WTC11 (cell line): ENCODE measurements at regions not wholly inside any gene's neighbourhood (a gene's known extent, or its start where the extent isn't known, plus 50 kb on each side); places are given as distances from the start of the nearest gene placed in this dataset.

ENCODE experiments used
- ATAC-seq: fragments of 200-7000 bp; cut with Tn5 transposase; 2 replicates; pipeline ENCODE4 v1.10.0; 2021; ENCODE audit warnings: mild to moderate bottlenecking, moderate library complexity
- CTCF ChIA-PET: fragments of 300-600 bp; sonication (Branson Sonifier 250); formaldehyde crosslinking; loops from one replicate; lab custom pipeline; 2021; ENCODE audit warnings: antibody characterized with exemption; lab: Charles Lee
- POLR2A ChIA-PET: fragments of 350-600 bp; sonication (Branson Sonifier 250); formaldehyde crosslinking; loops from one replicate; lab custom pipeline; 2021; ENCODE audit warnings: antibody characterized with exemption; lab: Charles Lee
- DNase-seq: peaks from one replicate; pipeline ENCODE4 v3.0.0; 2021; ENCODE audit warnings: low spot score
- H3K27ac Mint-ChIP-seq: 2 replicates; pipeline ENCODE4 v1.8.0; 2021; ENCODE audit warnings: mixed read lengths
- H3K27me3 Mint-ChIP-seq: 2 replicates; pipeline ENCODE4 v1.8.0; 2021; ENCODE audit warnings: low read depth, mild to moderate bottlenecking, moderate library complexity, mixed read lengths
- H3K36me3 Mint-ChIP-seq: 2 replicates; pipeline ENCODE4 v1.8.0; 2021; ENCODE audit warnings: mixed read lengths
- H3K4me1 Mint-ChIP-seq: 2 replicates; pipeline ENCODE4 v1.8.0; 2022; ENCODE audit warnings: mixed read lengths
- H3K4me3 Mint-ChIP-seq: 2 replicates; pipeline ENCODE4 v1.8.0; 2021; ENCODE audit warnings: mild to moderate bottlenecking, moderate library complexity, mixed read lengths
- H3K9me3 Mint-ChIP-seq: 2 replicates; pipeline ENCODE4 v1.8.0; 2021; ENCODE audit warnings: mixed read lengths
- ATF3 ChIP-seq: sonication (generic); formaldehyde crosslinking; conservative IDR thresholded peaks from 2 replicates; pipeline ENCODE4 v1.8.1; 2022; ENCODE audit warnings: mild to moderate bottlenecking, missing genetic modification reagents
- ATF6 ChIP-seq: sonication (generic); formaldehyde crosslinking; IDR thresholded peaks from 2 replicates; pipeline ENCODE4 v1.8.1; 2023; ENCODE audit warnings: mild to moderate bottlenecking, missing genetic modification reagents
- CTCF ChIP-seq: fragments of 200-600 bp; IDR thresholded peaks from 2 replicates; pipeline ENCODE4 v1.8.0; 2022; ENCODE audit warnings: antibody characterized with exemption
- ELF4 ChIP-seq: sonication (generic); formaldehyde crosslinking; IDR thresholded peaks from 2 replicates; pipeline ENCODE4 v1.8.1; 2022; ENCODE audit warnings: low read depth, mild to moderate bottlenecking, moderate library complexity, missing genetic modification reagents
- ESRRA ChIP-seq: sonication (generic); formaldehyde crosslinking; IDR thresholded peaks from 2 replicates; pipeline ENCODE4 v1.8.1; 2022; ENCODE audit warnings: mild to moderate bottlenecking, missing genetic modification reagents, borderline replicate concordance
- GABPB1 ChIP-seq: sonication (generic); formaldehyde crosslinking; IDR thresholded peaks from 2 replicates; pipeline ENCODE4 v1.8.1; 2023; ENCODE audit warnings: mild to moderate bottlenecking, missing genetic modification reagents
- JAZF1 ChIP-seq: fragments of 250-450 bp; sonication (Bioruptor Pico); IDR thresholded peaks from 2 replicates; pipeline ENCODE4 v1.9.0; 2021; ENCODE audit warnings: moderate library complexity, mild to moderate bottlenecking, inconsistent platforms
- NFATC4 ChIP-seq: fragments of 250-450 bp; sonication (Bioruptor Pico); IDR thresholded peaks from 2 replicates; pipeline ENCODE4 v1.9.0; 2021; ENCODE audit warnings: mild to moderate bottlenecking
- NR1H2 ChIP-seq: sonication (generic); formaldehyde crosslinking; IDR thresholded peaks from 2 replicates; pipeline ENCODE4 v1.9.0; 2021; ENCODE audit warnings: mild to moderate bottlenecking, moderate library complexity, missing genetic modification reagents
- NR2C2 ChIP-seq: sonication (generic); formaldehyde crosslinking; IDR thresholded peaks from 2 replicates; pipeline ENCODE4 v1.8.0; 2022; ENCODE audit warnings: mild to moderate bottlenecking, missing genetic modification reagents
- SMAD3 ChIP-seq: sonication (generic); formaldehyde crosslinking; IDR thresholded peaks from 2 replicates; pipeline ENCODE4 v1.8.0; 2022; ENCODE audit warnings: missing genetic modification reagents, mild to moderate bottlenecking, borderline replicate concordance
- SOX15 ChIP-seq: fragments of 250-450 bp; sonication (Bioruptor Pico); IDR thresholded peaks from 2 replicates; pipeline ENCODE4 v1.9.0; 2021; ENCODE audit warnings: mild to moderate bottlenecking
- TEAD1 ChIP-seq: sonication (generic); formaldehyde crosslinking; IDR thresholded peaks from 2 replicates; pipeline ENCODE4 v1.8.0; 2022; ENCODE audit warnings: mild to moderate bottlenecking, missing genetic modification reagents
- TP53 ChIP-seq: sonication (generic); formaldehyde crosslinking; IDR thresholded peaks from 2 replicates; pipeline ENCODE4 v1.8.1; 2023; ENCODE audit warnings: mild to moderate bottlenecking, missing genetic modification reagents
- ZBTB21 ChIP-seq: sonication (generic); formaldehyde crosslinking; IDR thresholded peaks from 2 replicates; pipeline ENCODE4 v1.8.1; 2023; ENCODE audit warnings: mild to moderate bottlenecking, missing genetic modification reagents, borderline replicate concordance
- ZNF138 ChIP-seq: sonication (generic); formaldehyde crosslinking; conservative IDR thresholded peaks from 2 replicates; pipeline ENCODE4 v1.8.1; 2022; ENCODE audit warnings: mild to moderate bottlenecking, moderate library complexity, missing genetic modification reagents
- ZNF317 ChIP-seq: sonication (generic); formaldehyde crosslinking; IDR thresholded peaks from 2 replicates; pipeline ENCODE4 v1.8.1; 2023; ENCODE audit warnings: low read depth, mild to moderate bottlenecking, moderate library complexity, missing genetic modification reagents, borderline replicate concordance
- TF ChIP-seq, protein P1 (sequence below): fragments of 250-450 bp; sonication (Bioruptor Pico); IDR thresholded peaks from 2 replicates; pipeline ENCODE4 v1.8.0; 2021; ENCODE audit warnings: mild to moderate bottlenecking
- TF ChIP-seq, protein P2 (sequence below): fragments of 250-450 bp; sonication (Bioruptor Pico); IDR thresholded peaks from 2 replicates; pipeline ENCODE4 v1.9.0; 2021; ENCODE audit warnings: moderate library complexity, mild to moderate bottlenecking, inconsistent platforms, borderline replicate concordance
- TF ChIP-seq, protein P3 (sequence below): sonication (generic); formaldehyde crosslinking; IDR thresholded peaks from 2 replicates; pipeline ENCODE4 v1.8.0; 2022; ENCODE audit warnings: mild to moderate bottlenecking, missing genetic modification reagents
- TF ChIP-seq, protein P4 (sequence below): sonication (generic); formaldehyde crosslinking; IDR thresholded peaks from 2 replicates; pipeline ENCODE4 v1.8.1; 2023; ENCODE audit warnings: mild to moderate bottlenecking, moderate library complexity, missing genetic modification reagents

DNA sequence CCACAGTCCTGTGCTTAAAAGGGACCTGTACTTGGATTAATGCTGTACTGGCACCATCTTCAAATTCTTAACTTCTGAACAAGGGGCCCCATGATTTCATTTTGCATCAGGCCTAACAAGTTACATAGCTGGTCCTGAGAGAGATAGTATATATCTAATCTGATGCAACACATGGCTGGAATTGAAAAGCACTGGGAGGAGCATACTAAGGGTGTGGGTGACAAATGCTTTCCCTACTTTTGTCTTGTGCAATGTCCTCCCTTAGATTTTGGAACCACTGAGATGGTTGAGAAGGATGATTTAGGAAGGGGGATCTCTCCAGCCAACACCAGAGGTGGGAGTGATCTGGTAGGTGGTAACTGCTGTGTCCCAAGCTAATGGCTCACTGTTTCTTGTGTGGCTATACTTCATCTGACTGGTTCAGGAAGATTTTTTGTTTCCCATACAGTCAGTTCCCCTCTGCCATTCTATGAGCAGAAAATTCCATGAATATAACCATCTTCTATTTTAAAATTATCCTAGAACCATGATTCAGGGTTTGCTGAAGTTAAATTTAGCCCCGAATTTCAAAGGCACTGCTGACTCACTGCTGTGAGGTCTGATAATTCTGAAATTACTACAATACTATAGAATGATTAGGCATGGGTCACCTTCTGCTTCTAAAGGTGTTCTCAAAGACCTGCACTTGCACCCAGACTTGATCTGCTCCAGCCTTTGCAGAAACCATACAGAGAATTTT lies 108.3 kb upstream of the NCKAP5 start:
- no peak for DNase-seq
- Mint-ChIP-seq H3K27me3 (no peaks in the 10 kb centered on the region), H3K36me3 (no peaks in the 10 kb centered on the region)
- no peak for TF ChIP-seq ATF3
- TF ChIP-seq, protein P1, sequence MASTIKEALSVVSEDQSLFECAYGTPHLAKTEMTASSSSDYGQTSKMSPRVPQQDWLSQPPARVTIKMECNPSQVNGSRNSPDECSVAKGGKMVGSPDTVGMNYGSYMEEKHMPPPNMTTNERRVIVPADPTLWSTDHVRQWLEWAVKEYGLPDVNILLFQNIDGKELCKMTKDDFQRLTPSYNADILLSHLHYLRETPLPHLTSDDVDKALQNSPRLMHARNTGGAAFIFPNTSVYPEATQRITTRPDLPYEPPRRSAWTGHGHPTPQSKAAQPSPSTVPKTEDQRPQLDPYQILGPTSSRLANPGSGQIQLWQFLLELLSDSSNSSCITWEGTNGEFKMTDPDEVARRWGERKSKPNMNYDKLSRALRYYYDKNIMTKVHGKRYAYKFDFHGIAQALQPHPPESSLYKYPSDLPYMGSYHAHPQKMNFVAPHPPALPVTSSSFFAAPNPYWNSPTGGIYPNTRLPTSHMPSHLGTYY (CRISPR knock-in tag), result no peak
- TF ChIP-seq, all 79 proteins: peak for 0
- Mint-ChIP-seq H3K4me1 (peaks cover 23% of the 10 kb centered on the region), H3K9me3 (no peaks in the 10 kb centered on the region), H3K4me3 (no peak overlapping the region), H3K27ac (no peak overlapping the region)
- ChIA-PET POLR2A (no interaction called here), CTCF (no interaction called here)
- ATAC-seq, result no peak

- DNase-seq (no peak), ATAC-seq (no peak)
- H3K9me3 Mint-ChIP-seq, result no peaks in the 10 kb centered on the region
- no peak overlapping the region for H3K4me3 Mint-ChIP-seq
- CTCF ChIA-PET, result no interaction called here
- no peak overlapping the region for H3K27ac Mint-ChIP-seq
- no peak for TF ChIP-seq ATF6 (CRISPR knock-in tag)
- no peak for TF ChIP-seq ELF4 (CRISPR knock-in tag)
- no peak for TF ChIP-seq ATF3
- no peak for TF ChIP-seq TEAD1 (CRISPR knock-in tag)
- TF ChIP-seq, protein P2, sequence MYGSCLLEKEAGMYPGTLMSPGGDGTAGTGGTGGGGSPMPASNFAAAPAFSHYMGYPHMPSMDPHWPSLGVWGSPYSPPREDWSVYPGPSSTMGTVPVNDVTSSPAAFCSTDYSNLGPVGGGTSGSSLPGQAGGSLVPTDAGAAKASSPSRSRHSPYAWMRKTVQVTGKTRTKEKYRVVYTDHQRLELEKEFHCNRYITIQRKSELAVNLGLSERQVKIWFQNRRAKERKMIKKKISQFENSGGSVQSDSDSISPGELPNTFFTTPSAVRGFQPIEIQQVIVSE (CRISPR knock-in tag), result no peak
- no peak for TF ChIP-seq SOX15
- no peak for TF ChIP-seq ZNF138
- TF ChIP-seq TP53, result no peak
- TF ChIP-seq, protein P3, sequence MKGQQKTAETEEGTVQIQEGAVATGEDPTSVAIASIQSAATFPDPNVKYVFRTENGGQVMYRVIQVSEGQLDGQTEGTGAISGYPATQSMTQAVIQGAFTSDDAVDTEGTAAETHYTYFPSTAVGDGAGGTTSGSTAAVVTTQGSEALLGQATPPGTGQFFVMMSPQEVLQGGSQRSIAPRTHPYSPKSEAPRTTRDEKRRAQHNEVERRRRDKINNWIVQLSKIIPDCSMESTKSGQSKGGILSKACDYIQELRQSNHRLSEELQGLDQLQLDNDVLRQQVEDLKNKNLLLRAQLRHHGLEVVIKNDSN (CRISPR knock-in tag), result no peak
- TF ChIP-seq SMAD3 (CRISPR knock-in tag), result no peak
- TF ChIP-seq GABPB1 (CRISPR knock-in tag), result no peak
- H3K36me3 Mint-ChIP-seq, result no peaks in the 10 kb centered on the region
- peaks cover 5% of the 10 kb centered on the region for H3K4me1 Mint-ChIP-seq
- POLR2A ChIA-PET, result no interaction called here
- no peaks in the 10 kb centered on the region; the same call in 1 of the 2 replicates for H3K27me3 Mint-ChIP-seq
These were observed 112.2 kb upstream of the NCKAP5 start for GRCh38 chr2:133680343-133681049.

- no peak overlapping the region for H3K27ac Mint-ChIP-seq
- ATAC-seq (no peak), DNase-seq (no peak)
- no peaks in the 10 kb centered on the region for H3K9me3 Mint-ChIP-seq
- H3K27me3 Mint-ChIP-seq, result no peaks in the 10 kb centered on the region; the same call in 1 of the 2 replicates
- ChIA-PET POLR2A (no interaction called here), CTCF (no interaction called here)
- no peaks in the 10 kb centered on the region for H3K36me3 Mint-ChIP-seq
- no peak overlapping the region for H3K4me3 Mint-ChIP-seq
- H3K4me1 Mint-ChIP-seq, result no peaks in the 10 kb centered on the region
- TF ChIP-seq NR1H2 (CRISPR knock-in tag), result no peak
- TF ChIP-seq NFATC4 (CRISPR knock-in tag), result no peak
- TF ChIP-seq, protein P4, sequence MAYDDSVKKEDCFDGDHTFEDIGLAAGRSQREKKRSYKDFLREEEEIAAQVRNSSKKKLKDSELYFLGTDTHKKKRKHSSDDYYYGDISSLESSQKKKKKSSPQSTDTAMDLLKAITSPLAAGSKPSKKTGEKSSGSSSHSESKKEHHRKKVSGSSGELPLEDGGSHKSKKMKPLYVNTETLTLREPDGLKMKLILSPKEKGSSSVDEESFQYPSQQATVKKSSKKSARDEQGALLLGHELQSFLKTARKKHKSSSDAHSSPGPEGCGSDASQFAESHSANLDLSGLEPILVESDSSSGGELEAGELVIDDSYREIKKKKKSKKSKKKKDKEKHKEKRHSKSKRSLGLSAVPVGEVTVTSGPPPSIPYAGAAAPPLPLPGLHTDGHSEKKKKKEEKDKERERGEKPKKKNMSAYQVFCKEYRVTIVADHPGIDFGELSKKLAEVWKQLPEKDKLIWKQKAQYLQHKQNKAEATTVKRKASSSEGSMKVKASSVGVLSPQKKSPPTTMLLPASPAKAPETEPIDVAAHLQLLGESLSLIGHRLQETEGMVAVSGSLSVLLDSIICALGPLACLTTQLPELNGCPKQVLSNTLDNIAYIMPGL (CRISPR knock-in tag), result no peak
- no peak for TF ChIP-seq JAZF1 (CRISPR knock-in tag)
- TF ChIP-seq ZNF317 (CRISPR knock-in tag), result no peak
- TF ChIP-seq ESRRA (CRISPR knock-in tag), result no peak
- TF ChIP-seq ZBTB21, result no peak
- no peak for TF ChIP-seq CTCF
- TF ChIP-seq NR2C2 (CRISPR knock-in tag), result no peak
These were observed 114.1 kb upstream of the NCKAP5 start for GRCh38 chr2:133682347-133682746.
